Neural progenitor cell (in vitro differentiated cells): ENCODE measurements at regions not wholly inside any gene's neighbourhood (a gene's known extent, or its start where the extent isn't known, plus 50 kb on each side); places are given as distances from the start of the nearest gene placed in this dataset.

ENCODE experiments used
- EZH2 ChIP-seq: fragments of 200-600 bp; sonication (generic); IDR thresholded peaks from 2 replicates; pipeline ENCODE4 v1.6.1; 2017; ENCODE audit warnings: antibody characterized with exemption, mild to moderate bottlenecking, moderate library complexity
- EZH2phosphoT487 ChIP-seq: fragments of 200-600 bp; sonication (generic); IDR thresholded peaks from 2 replicates; pipeline ENCODE4 v1.6.1; 2017; ENCODE audit warnings: antibody characterized with exemption
- TF ChIP-seq, protein P1 (sequence below): fragments of 200-600 bp; sonication (generic); IDR thresholded peaks from 2 replicates; pipeline ENCODE4 v1.5.1; 2017; ENCODE audit warnings: antibody characterized with exemption, mild to moderate bottlenecking

DNA sequence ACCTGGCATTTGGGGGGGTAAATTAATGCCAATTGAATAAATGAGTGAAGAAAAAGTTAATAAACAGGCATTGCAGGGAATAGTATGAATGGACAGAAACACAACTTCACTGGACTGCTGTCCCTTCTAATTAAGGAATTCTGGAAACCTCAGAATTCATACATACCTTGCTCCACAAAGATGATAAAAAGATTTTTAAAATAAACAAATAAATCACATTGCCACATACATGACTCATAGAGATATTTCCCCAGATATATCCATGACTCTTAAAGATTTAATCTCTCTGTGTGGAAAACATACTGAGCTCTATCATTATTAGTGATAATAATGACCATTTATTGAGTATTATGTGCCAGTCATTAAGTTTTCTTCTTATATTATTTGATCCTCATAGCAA, 469.0 kb upstream of the MEF2C start:
- TF ChIP-seq, protein P1, sequence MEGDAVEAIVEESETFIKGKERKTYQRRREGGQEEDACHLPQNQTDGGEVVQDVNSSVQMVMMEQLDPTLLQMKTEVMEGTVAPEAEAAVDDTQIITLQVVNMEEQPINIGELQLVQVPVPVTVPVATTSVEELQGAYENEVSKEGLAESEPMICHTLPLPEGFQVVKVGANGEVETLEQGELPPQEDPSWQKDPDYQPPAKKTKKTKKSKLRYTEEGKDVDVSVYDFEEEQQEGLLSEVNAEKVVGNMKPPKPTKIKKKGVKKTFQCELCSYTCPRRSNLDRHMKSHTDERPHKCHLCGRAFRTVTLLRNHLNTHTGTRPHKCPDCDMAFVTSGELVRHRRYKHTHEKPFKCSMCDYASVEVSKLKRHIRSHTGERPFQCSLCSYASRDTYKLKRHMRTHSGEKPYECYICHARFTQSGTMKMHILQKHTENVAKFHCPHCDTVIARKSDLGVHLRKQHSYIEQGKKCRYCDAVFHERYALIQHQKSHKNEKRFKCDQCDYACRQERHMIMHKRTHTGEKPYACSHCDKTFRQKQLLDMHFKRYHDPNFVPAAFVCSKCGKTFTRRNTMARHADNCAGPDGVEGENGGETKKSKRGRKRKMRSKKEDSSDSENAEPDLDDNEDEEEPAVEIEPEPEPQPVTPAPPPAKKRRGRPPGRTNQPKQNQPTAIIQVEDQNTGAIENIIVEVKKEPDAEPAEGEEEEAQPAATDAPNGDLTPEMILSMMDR = no peak
- TF ChIP-seq EZH2 (no peak), EZH2phosphoT487 (no peak)
